ENCODE measurements at regions not wholly inside any gene's neighbourhood (a gene's known extent, or its start where the extent isn't known, plus 50 kb on each side); places are given as distances from the start of the nearest gene placed in this dataset.

- DNase-seq (ENCODE audit: low read depth): no peak
These were observed 196.2 kb upstream of the PGRMC2 start for GRCh38 chr4:128483816-128484215.

DNA sequence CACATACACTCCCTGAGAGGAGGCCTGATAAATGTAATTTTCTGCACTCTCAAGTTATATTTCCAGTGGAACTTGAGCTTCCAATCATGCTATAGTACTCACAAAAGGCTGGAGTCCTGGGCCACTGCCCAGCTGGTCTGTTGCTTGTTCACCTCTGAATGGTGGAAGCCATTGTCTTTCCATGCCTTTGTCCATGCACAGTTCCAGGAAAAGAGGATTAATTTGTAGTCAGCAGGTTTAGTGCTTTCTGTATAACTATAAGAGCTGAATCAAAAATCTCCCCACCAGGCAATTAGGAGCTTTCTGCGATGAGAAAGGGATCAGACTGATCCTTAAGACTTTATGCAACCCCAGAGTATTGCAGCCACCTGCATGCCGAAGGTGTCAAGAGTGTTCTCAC lies 195.4 kb upstream of the PGRMC2 start:
- no peak for DNase-seq (ENCODE audit: low read depth)

GRCh38 chr4:128481752-128482480 lies 194.3 kb upstream of the PGRMC2 start:
- DNase-seq (ENCODE audit: low read depth): no peak

- no peak for DNase-seq (ENCODE audit: low read depth)
These were observed 193.3 kb upstream of the PGRMC2 start for GRCh38 chr4:128480945-128481344.

- DNase-seq (ENCODE audit: low read depth): no peak
These were observed 189.9 kb upstream of the PGRMC2 start for GRCh38 chr4:128477540-128477939.

DNA sequence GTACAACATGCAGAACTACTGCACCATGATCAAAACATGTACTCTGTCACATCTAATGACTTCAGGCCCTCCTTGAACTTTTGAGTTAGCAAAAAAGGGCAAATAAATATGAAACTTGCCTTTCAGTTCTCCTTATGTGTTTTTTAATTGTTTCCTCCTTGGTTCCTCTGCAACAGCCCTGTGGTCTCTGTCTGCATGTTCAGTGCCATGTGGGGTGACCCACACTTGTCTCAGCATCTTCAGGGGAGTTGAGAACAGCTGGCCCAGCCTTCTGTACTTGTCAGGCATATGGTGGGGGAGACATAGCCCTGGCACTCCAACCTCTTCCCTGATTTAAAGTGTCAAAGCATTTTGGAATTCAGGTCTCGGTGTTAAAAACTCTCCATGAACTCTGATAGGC lies 188.0 kb upstream of the PGRMC2 start:
- DNase-seq (ENCODE audit: low read depth): no peak

DNA sequence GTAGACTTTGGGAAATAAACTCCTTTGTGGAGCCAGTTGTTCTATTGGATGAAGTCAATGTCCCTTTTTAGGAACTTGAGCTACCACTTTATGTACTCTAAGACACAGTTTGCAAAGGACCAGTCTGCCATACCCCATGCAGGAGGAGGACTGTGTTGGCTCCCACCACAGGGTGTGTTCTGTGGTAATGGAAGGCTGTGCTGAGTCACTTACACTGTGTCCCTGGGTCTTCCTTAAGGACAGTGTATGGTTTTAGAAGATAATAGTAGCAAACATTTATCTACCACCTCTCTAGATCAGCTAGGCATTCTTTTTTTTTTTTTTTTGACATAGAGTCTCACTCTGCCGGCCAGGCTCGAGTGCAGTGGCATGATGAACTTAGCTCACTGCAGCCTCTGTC lies 184.0 kb upstream of the PGRMC2 start:
- DNase-seq (ENCODE audit: low read depth): no peak

DNA sequence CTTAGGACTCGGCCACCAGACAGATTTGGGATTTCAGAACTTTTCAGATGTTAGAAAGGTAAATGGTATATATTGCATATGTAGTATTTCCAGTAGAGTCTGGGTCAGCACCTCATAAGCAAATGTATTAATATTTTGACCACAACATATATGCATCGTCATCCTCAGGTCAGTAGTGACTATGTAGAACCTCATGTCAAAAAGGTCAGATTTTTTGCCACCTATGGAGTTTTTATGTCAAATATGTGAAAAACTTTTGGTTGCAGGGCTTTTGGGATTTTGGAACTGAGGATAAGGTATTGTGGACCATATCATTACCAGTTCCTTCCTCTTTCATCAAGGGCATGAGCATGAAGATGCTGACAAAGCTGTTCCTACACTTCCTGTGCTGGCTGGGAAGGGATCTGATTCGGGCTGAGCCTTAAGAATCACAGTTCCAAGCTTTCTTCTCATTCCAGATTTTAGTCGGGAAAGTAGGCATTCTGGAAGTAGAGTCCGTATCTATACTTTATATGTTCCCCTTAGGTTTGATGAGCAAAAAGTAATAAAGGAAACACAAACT lies 183.0 kb upstream of the PGRMC2 start:
- no peak for DNase-seq (ENCODE audit: low read depth)

DNA sequence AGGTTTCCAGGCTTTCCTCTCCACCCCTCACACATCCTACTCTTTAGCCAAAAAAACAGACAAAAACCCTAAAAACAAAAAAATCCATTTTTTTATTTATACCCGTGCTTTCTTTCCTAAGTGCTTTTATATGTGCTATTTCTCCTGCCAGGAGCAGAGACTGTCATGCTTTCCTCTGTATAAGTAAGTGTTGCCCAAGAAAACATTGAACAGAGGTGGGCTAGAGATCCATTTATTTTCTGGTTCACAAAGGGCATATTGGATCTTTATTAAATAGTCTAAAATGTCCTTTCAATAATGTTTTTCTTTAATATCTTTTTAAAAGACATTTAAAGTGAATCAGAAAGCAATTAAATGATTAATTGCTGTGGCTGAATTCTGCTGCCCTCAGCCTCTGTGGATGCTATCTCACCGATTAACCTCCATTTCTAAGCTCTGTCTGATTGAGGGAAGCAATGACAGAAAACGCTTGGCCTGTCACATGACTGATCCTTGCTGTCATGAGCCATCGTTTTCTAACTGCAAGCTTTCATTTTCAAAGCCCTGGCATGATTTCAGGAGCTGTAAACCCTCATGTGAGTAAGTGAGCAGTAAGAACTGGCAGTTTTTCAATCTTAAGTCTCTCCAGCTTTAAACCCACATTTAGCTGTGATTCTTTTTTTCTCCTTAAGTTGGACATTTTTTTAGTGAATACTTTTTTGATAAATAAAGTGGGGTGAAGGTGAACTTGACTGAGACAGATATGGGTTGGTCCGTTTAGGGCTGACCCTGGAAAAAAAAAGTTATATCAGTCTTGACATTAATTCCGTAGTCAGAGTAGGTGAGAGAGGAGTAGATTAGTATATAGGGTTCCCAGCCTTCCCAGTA lies 180.7 kb upstream of the PGRMC2 start:
- DNase-seq (ENCODE audit: low read depth): no peak

DNA sequence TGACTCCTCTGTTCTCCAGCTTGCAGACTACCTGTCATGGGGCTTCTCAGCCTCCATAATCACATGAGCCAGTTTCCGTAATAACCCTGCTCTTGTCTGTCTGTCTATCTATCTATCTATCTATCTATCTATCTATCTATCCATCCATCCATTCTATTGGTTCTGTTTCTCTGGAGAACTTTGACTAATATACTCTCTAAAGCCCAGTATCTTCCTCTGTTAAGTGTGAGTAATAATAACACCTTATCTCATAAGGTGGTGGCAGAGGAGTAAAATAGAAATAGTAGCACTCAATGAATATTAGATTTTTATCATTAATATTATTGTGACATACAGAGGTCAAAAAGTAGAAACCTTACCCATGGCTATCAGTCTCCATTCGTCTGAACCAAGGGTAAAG lies 177.9 kb upstream of the PGRMC2 start:
- DNase-seq (ENCODE audit: low read depth): no peak

DNA sequence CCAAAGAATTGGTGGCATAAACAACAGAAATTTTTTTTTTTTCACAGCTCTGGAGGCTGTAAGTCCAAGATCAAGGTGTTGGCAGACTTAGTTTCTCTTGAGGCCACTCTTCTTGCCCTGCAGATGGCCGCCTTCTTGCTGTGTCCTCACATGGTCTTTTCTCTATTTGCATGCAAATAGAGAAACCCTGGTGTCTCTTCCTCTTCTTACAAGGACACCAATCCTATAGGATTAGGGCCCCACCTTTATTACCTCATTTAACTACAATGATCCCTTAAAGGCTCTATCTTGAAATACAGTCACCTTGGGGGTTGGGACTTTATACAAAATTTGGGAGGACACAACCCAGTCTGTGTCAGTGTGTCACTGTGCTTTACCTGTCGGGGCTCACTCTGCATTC lies 175.4 kb upstream of the PGRMC2 start:
- no peak for DNase-seq (ENCODE audit: low read depth)

GRCh38 chr4:128462103-128462783 lies 174.6 kb upstream of the PGRMC2 start:
- DNase-seq (ENCODE audit: low read depth): no peak

GRCh38 chr4:128461291-128462102 lies 173.9 kb upstream of the PGRMC2 start:
- DNase-seq (ENCODE audit: low read depth): no peak

- no peak for DNase-seq (ENCODE audit: low read depth)
These were observed 171.9 kb upstream of the PGRMC2 start for GRCh38 chr4:128459547-128459946.

DNA sequence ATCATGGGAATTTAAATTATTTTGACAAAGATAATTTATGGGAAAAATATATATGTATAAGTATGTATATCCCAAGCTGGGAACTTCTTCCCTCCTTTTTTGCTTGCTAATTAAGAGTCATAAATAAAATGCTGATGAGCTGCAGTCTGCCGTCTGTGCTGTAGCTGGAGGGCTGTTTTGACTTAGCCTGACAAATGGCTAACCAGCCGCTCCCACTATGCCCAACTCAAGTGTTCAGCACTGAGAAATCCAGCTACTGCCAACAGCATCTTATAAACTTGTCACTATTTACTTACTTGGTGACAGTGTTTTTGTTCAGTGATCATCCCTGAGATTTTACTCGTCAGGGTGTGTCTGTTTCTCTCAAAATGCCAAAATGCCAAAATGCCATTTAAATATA lies 171.2 kb upstream of the PGRMC2 start:
- no peak for DNase-seq (ENCODE audit: low read depth)

GRCh38 chr4:128457726-128458125 lies 170.1 kb upstream of the PGRMC2 start:
- no peak for DNase-seq (ENCODE audit: low read depth)

DNA sequence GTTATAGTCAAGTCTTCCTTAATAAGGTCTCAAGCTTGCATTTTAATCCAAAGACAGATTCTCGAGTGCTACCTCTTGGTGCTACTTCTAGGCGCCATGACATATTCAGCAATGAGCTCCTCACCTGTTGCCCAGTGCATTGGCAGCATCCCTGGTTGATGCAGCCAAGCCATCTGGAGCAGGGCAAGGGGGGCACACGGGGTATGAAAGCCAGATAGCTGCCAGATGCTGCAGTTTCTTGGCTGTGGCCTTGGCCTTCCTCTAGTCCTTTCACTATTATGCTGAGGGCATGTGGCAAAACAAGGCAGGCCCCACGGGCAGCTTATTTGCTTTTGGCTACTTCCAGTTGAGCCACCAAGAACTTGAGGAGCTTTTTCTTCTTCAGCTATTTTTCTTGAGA lies 168.6 kb upstream of the PGRMC2 start:
- no peak for DNase-seq (ENCODE audit: low read depth)

DNA sequence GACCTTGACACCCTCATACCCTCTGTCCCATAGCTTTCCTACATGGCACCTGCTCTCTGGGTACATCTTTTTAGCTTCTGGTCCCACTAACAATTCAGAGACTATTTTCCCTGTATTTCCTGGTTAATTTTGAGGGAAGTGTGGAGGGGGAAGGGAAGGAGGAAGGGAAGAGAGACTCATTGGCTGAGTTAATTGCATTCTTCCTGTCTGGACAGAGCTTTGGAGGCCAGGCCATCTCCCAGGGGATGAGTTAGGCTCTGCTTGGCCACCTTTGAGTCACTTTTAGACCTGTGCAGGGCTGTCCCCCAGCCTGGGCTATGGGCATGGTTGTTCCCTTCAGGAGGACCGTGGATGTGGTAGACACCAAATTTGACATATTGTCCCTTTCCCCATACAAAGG lies 167.9 kb upstream of the PGRMC2 start:
- no peak for DNase-seq (ENCODE audit: low read depth)

- DNase-seq (ENCODE audit: low read depth): no peak
These were observed 167.3 kb upstream of the PGRMC2 start for GRCh38 chr4:128454881-128455280.

- peak; percentile 52 for DNase-seq (ENCODE audit: low read depth)
These were observed 166.8 kb upstream of the PGRMC2 start for GRCh38 chr4:128454281-128454871.

DNA sequence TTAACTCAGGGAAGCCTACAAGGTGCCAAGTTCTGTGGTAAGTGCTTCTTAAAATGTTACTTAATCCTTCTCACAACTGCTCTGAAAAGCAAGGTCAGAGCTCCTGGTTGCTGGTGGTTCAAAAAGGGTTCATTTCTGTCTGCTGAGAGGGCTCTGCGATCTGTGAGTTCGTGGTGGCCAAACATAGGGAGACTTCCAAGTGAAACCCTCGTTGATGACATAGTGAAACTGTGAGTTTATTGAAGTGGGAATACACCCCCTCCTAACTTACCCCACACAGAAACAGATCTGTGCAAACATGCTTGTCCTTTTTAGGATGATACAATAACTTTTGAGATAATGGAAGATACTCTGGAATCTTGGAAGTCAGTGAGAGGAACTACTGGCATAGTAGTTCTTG lies 164.8 kb upstream of the PGRMC2 start:
- no peak for DNase-seq (ENCODE audit: low read depth)

Measured in stimulated activated CD4-positive, alpha-beta T cell treated with anti-CD3 and anti-CD28 coated beads, Interleukin-2, amount 100 ng/mL, for 4 hours (primary cell).